KMS-11 (cell line): ENCODE measurements at regions not wholly inside any gene's neighbourhood (a gene's known extent, or its start where the extent isn't known, plus 50 kb on each side); places are given as distances from the start of the nearest gene placed in this dataset.

ENCODE experiments used
- H2AFZ ChIP-seq: fragments of 200-600 bp; sonication (generic); 2 replicates; pipeline ENCODE4 v1.6.1; 2016; ENCODE audit warnings: antibody characterized with exemption, mixed run types, low read depth
- H3K27ac ChIP-seq: fragments of 200-600 bp; sonication (generic); 2 replicates; pipeline ENCODE4 v1.6.1; 2016; ENCODE audit warnings: mild to moderate bottlenecking, mixed run types
- H3K27me3 ChIP-seq: fragments of 200-600 bp; sonication (generic); 2 replicates; pipeline ENCODE4 v1.6.1; 2017; ENCODE audit warnings: mild to moderate bottlenecking, low read depth, mixed run types, moderate library complexity; ENCODE audit not compliant: insufficient read depth
- H3K36me3 ChIP-seq: fragments of 200-600 bp; sonication (generic); 2 replicates; pipeline ENCODE4 v1.6.1; 2017; ENCODE audit warnings: mild to moderate bottlenecking, mixed run types; ENCODE audit not compliant: insufficient read depth
- H3K4me1 ChIP-seq: fragments of 200-600 bp; sonication (generic); 2 replicates; pipeline ENCODE4 v1.6.1; 2016; ENCODE audit warnings: mild to moderate bottlenecking, low read depth, mixed run types; ENCODE audit not compliant: poor library complexity, severe bottlenecking
- H3K4me2 ChIP-seq: fragments of 200-600 bp; sonication (generic); 2 replicates; pipeline ENCODE4 v1.7.0; 2016; ENCODE audit warnings: mild to moderate bottlenecking, mixed run types
- H3K4me3 ChIP-seq: fragments of 200-600 bp; sonication (generic); IDR thresholded peaks from 2 replicates; pipeline ENCODE4 v1.6.1; 2017; ENCODE audit warnings: low read depth, low read length, mixed read lengths; ENCODE audit not compliant: insufficient read depth
- H3K79me2 ChIP-seq: fragments of 200-600 bp; sonication (generic); 2 replicates; pipeline ENCODE4 v1.6.1; 2016; ENCODE audit warnings: low read depth, mixed run types; ENCODE audit not compliant: insufficient read depth
- H3K9ac ChIP-seq: fragments of 200-600 bp; sonication (generic); 2 replicates; pipeline ENCODE4 v1.6.1; 2016; ENCODE audit warnings: mild to moderate bottlenecking, mixed run types
- H4K20me1 ChIP-seq: fragments of 200-600 bp; sonication (generic); 2 replicates; pipeline ENCODE4 v1.6.1; 2016; ENCODE audit warnings: mild to moderate bottlenecking, mixed run types; ENCODE audit not compliant: insufficient read depth
- TF ChIP-seq, protein P1 (sequence below): fragments of 200-600 bp; sonication (generic); conservative IDR thresholded peaks from 2 replicates; pipeline ENCODE4 v1.6.1; 2017; ENCODE audit warnings: low read depth, mild to moderate bottlenecking, antibody characterized with exemption, low read length, moderate library complexity, mixed read lengths

DNA sequence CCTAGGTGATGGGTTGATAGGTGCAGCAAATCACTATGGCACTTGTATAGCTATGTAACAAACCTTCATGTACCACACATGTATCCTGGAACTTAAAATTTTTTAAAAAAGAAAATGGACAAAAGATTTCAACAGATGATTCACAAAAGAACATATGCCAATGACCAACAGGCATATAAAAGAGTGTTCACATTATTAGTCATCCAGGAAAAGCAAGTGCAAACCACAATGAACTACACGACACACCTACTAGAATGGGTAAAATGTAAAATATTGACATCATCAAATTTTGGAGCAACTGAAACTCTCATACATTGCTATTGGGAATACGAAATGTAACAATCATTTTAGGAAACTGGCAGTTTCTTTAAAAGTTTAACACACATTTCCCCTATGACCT lies 109.9 kb downstream of the YIPF5 start:
- Histone ChIP-seq H2AFZ (no peak overlapping the region), H3K79me2 (no peaks in the 10 kb centered on the region), H3K4me3 (no peak overlapping the region), H4K20me1 (no peaks in the 10 kb centered on the region), H3K9ac (no peak overlapping the region), H3K27me3 (no peaks in the 10 kb centered on the region), H3K4me1 (peaks cover 3% of the 10 kb centered on the region), H3K27ac (no peak overlapping the region), H3K36me3 (no peaks in the 10 kb centered on the region), H3K4me2 (no peak overlapping the region)
- TF ChIP-seq, protein P1, sequence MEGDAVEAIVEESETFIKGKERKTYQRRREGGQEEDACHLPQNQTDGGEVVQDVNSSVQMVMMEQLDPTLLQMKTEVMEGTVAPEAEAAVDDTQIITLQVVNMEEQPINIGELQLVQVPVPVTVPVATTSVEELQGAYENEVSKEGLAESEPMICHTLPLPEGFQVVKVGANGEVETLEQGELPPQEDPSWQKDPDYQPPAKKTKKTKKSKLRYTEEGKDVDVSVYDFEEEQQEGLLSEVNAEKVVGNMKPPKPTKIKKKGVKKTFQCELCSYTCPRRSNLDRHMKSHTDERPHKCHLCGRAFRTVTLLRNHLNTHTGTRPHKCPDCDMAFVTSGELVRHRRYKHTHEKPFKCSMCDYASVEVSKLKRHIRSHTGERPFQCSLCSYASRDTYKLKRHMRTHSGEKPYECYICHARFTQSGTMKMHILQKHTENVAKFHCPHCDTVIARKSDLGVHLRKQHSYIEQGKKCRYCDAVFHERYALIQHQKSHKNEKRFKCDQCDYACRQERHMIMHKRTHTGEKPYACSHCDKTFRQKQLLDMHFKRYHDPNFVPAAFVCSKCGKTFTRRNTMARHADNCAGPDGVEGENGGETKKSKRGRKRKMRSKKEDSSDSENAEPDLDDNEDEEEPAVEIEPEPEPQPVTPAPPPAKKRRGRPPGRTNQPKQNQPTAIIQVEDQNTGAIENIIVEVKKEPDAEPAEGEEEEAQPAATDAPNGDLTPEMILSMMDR = no peak

DNA sequence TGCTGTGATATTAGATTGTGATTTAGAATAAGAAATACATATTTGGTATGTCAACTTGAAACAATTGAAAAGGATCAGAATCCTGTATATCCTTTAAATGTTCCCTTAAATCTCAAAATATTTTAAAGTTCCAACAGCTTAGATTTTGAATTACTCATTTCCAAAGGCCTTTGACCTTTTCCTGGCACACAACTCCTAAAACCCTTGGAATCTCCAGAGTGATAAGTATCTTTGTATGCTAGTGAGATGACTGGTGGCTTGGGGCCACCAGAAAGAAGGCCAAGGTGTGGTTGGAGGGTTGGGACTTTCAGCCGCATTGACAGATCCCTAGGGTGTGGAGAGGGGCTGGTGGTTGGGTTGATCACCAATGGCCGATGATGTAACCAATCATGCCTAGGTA lies 104.7 kb downstream of the YIPF5 start:
- Histone ChIP-seq H3K36me3 (no peaks in the 10 kb centered on the region), H3K4me1 (no peaks in the 10 kb centered on the region), H3K79me2 (no peaks in the 10 kb centered on the region), H3K27me3 (no peaks in the 10 kb centered on the region), H3K27ac (no peak overlapping the region), H4K20me1 (no peaks in the 10 kb centered on the region), H3K4me2 (no peak overlapping the region), H3K4me3 (no peak overlapping the region), H3K9ac (no peak overlapping the region), H2AFZ (no peak overlapping the region)
- TF ChIP-seq, protein P1 = no peak

DNA sequence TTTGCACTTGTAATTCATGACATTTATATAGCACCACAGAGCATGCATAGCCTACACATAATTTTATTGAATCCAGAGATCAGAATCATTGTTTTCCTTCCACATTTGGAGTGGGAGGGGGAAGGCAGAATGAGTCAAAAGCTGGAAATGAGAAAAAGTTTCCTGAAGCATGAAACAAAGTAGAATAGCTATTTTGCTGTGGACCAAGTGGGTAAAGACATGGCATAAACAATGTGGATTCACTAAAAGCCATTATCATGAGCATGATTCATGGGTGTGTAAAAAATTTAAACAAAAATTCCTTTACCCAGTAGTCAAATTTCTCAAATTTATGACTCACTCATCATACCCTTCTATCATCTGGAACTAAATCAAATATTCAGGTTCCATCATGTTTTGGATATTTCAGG lies 97.9 kb downstream of the YIPF5 start:
- TF ChIP-seq, protein P1 = no peak
- no peaks in the 10 kb centered on the region for H4K20me1 ChIP-seq
- no peak overlapping the region for H3K4me2 ChIP-seq
- no peak overlapping the region for H3K9ac ChIP-seq
- H3K27me3 ChIP-seq = no peaks in the 10 kb centered on the region
- H3K4me3 ChIP-seq = no peak overlapping the region
- no peaks in the 10 kb centered on the region for H3K79me2 ChIP-seq
- H2AFZ ChIP-seq = no peak overlapping the region
- no peak overlapping the region for H3K27ac ChIP-seq
- no peaks in the 10 kb centered on the region for H3K4me1 ChIP-seq
- no peaks in the 10 kb centered on the region for H3K36me3 ChIP-seq

DNA sequence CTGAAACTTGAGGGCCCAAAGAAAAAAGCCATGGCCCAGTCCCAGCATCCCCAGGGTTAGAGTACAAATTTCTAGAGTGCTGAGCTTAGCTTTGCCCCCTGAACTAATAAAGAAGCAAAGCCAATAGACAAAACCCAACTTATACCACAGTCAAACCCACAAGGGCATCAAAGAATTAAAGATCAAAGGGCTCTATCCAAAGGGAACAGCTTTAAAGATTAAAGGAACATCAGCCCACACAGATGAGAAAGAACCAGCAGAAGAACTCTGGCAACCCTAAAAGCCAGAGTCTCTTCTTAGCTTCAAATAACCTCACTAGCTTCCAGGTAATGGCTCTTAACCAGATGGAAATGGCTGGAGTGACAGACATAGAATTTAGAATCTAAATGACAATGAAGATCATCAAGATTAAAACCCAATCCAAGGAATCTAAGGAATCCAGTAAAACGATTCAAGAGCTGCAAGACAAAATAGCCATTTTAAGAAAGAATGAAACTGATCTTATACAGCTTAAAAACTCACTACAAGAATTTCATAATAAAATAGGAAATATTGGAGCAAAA lies 93.9 kb downstream of the YIPF5 start:
- H3K79me2 ChIP-seq = no peaks in the 10 kb centered on the region
- H3K4me2 ChIP-seq = no peak overlapping the region
- TF ChIP-seq, protein P1 = no peak
- H3K27ac ChIP-seq = no peak overlapping the region
- H2AFZ ChIP-seq = no peak overlapping the region
- no peaks in the 10 kb centered on the region for H3K36me3 ChIP-seq
- H3K27me3 ChIP-seq = no peaks in the 10 kb centered on the region
- H4K20me1 ChIP-seq = no peaks in the 10 kb centered on the region
- no peak overlapping the region for H3K4me3 ChIP-seq
- H3K4me1 ChIP-seq = no peaks in the 10 kb centered on the region
- no peak overlapping the region for H3K9ac ChIP-seq
